ENCODE measurements at regions not wholly inside any gene's neighbourhood (a gene's known extent, or its start where the extent isn't known, plus 50 kb on each side); places are given as distances from the start of the nearest gene placed in this dataset.

DNA sequence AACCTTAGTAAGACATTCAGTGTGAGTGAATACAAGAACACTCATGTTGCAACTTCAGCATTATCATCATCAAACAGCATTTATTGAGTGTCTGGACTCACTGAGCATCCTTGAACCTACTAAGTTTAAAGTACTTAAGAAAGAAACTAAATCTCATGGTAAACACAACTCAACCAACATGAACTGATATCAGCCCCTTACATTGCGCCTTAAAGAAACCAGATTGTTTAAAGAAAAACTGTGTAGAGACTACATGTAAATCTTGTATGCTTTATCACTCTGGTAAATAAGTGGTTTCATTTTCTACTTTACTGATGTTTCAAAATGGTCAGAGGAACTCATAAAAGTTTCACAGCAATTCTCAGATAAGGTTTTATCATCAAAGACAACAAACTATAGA is 157.5 kb upstream of the FERD3L start:
- no peak for TF ChIP-seq EZH2phosphoT487 (conservative IDR thresholded peaks at IDR 0.05; ENCODE audit: low read length)
- TF ChIP-seq, protein P1, sequence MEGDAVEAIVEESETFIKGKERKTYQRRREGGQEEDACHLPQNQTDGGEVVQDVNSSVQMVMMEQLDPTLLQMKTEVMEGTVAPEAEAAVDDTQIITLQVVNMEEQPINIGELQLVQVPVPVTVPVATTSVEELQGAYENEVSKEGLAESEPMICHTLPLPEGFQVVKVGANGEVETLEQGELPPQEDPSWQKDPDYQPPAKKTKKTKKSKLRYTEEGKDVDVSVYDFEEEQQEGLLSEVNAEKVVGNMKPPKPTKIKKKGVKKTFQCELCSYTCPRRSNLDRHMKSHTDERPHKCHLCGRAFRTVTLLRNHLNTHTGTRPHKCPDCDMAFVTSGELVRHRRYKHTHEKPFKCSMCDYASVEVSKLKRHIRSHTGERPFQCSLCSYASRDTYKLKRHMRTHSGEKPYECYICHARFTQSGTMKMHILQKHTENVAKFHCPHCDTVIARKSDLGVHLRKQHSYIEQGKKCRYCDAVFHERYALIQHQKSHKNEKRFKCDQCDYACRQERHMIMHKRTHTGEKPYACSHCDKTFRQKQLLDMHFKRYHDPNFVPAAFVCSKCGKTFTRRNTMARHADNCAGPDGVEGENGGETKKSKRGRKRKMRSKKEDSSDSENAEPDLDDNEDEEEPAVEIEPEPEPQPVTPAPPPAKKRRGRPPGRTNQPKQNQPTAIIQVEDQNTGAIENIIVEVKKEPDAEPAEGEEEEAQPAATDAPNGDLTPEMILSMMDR (IDR thresholded peaks at IDR 0.05; ENCODE audit: insufficient read depth, low read length, poor library complexity, severe bottlenecking) = no peak
- Histone ChIP-seq H3K9ac (ENCODE audit: low read length) (no peak overlapping the region), H3K9me3 (ENCODE audit: insufficient read depth, low read length) (no peaks in the 10 kb centered on the region), H3K9me2 (replicated peaks; ENCODE audit: insufficient read depth, low read length) (no peaks in the 10 kb centered on the region), H3K4me3 (ENCODE audit: insufficient read depth, low read length, poor library complexity, severe bottlenecking) (no peak overlapping the region), H2AFZ (ENCODE audit: low read depth, low read length, severe bottlenecking) (no peak overlapping the region), H3K27ac (ENCODE audit: low read depth, low read length) (no peak overlapping the region), H4K20me1 (ENCODE audit: low read depth, low read length) (no peaks in the 10 kb centered on the region), H3K27me3 (ENCODE audit: low read length) (no peaks in the 10 kb centered on the region), H3K4me2 (ENCODE audit: low read depth, low read length, poor library complexity, severe bottlenecking) (no peak overlapping the region), H3K36me3 (ENCODE audit: low read length) (no peaks in the 10 kb centered on the region), H3K79me2 (ENCODE audit: insufficient read depth, low read length) (no peaks in the 10 kb centered on the region), H3F3A (ENCODE audit: insufficient read depth) (no peaks in the 10 kb centered on the region)

DNA sequence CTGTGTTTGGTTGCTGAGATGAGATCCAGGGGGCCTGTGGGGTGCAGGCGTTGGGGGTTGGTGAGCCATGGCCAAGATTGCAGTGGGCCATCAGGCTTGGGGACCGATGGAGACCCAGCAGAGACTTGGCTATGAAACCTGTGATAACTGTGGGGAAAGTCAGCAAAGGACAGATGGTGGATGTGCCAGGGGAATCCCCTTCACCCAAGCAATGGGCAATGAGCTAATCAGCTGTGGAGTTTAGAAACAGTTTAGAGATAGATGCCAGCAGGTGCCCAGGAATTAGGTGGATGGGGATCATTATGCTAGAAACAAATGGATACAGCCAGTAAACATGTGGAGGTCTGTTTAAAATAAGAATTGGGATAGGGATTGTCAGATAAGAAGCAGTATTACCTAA is 151.4 kb upstream of the FERD3L start:
- no peak overlapping the region for H3K4me2 ChIP-seq (ENCODE audit: low read depth, low read length, poor library complexity, severe bottlenecking)
- H3K36me3 ChIP-seq (ENCODE audit: low read length) = no peaks in the 10 kb centered on the region
- no peak overlapping the region for H3K9ac ChIP-seq (ENCODE audit: low read length)
- no peaks in the 10 kb centered on the region for H4K20me1 ChIP-seq (ENCODE audit: low read depth, low read length)
- H3K27me3 ChIP-seq (ENCODE audit: low read length) = no peaks in the 10 kb centered on the region
- TF ChIP-seq, protein P1 (IDR thresholded peaks at IDR 0.05; ENCODE audit: insufficient read depth, low read length, poor library complexity, severe bottlenecking) = no peak
- no peak for TF ChIP-seq EZH2phosphoT487 (conservative IDR thresholded peaks at IDR 0.05; ENCODE audit: low read length)
- H3F3A ChIP-seq (ENCODE audit: insufficient read depth) = no peaks in the 10 kb centered on the region
- H3K79me2 ChIP-seq (ENCODE audit: insufficient read depth, low read length) = no peaks in the 10 kb centered on the region
- H3K27ac ChIP-seq (ENCODE audit: low read depth, low read length) = no peak overlapping the region
- H2AFZ ChIP-seq (ENCODE audit: low read depth, low read length, severe bottlenecking) = no peak overlapping the region
- no peak overlapping the region for H3K4me3 ChIP-seq (ENCODE audit: insufficient read depth, low read length, poor library complexity, severe bottlenecking)
- no peaks in the 10 kb centered on the region for H3K9me2 ChIP-seq (replicated peaks; ENCODE audit: insufficient read depth, low read length)
- H3K9me3 ChIP-seq (ENCODE audit: insufficient read depth, low read length) = no peaks in the 10 kb centered on the region

DNA sequence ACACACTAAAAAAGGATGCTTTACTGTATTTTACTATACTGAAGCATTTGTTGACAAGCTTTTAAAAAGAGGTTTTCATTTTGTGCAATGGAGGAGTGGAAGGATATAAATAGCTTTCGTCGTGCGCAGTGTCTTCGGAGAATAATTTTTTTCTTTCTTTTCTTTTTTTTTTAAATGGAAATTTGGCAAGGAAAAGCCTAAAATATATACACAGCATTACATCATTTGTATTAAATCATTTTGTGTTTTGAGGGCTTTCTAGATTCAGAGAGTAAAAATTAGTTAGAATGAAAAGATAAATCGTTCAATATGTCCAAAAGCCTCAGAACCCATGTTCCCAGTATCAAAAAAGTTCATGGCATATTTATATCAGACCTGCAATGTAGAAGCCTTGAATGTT is 150.2 kb upstream of the FERD3L start:
- H4K20me1 ChIP-seq (ENCODE audit: low read depth, low read length) = no peaks in the 10 kb centered on the region
- no peaks in the 10 kb centered on the region for H3K27me3 ChIP-seq (ENCODE audit: low read length)
- H3K9ac ChIP-seq (ENCODE audit: low read length) = no peak overlapping the region
- no peaks in the 10 kb centered on the region for H3F3A ChIP-seq (ENCODE audit: insufficient read depth)
- H3K27ac ChIP-seq (ENCODE audit: low read depth, low read length) = no peak overlapping the region
- no peaks in the 10 kb centered on the region for H3K36me3 ChIP-seq (ENCODE audit: low read length)
- H3K4me2 ChIP-seq (ENCODE audit: low read depth, low read length, poor library complexity, severe bottlenecking) = no peak overlapping the region
- no peak overlapping the region for H2AFZ ChIP-seq (ENCODE audit: low read depth, low read length, severe bottlenecking)
- no peaks in the 10 kb centered on the region for H3K79me2 ChIP-seq (ENCODE audit: insufficient read depth, low read length)
- no peaks in the 10 kb centered on the region for H3K9me3 ChIP-seq (ENCODE audit: insufficient read depth, low read length)
- TF ChIP-seq, protein P1 (IDR thresholded peaks at IDR 0.05; ENCODE audit: insufficient read depth, low read length, poor library complexity, severe bottlenecking) = no peak
- TF ChIP-seq EZH2phosphoT487 (conservative IDR thresholded peaks at IDR 0.05; ENCODE audit: low read length) = no peak
- no peak overlapping the region for H3K4me3 ChIP-seq (ENCODE audit: insufficient read depth, low read length, poor library complexity, severe bottlenecking)
- no peaks in the 10 kb centered on the region for H3K9me2 ChIP-seq (replicated peaks; ENCODE audit: insufficient read depth, low read length)
